Trophoblast cell (in vitro differentiated cells and primary cell): ENCODE measurements at regions not wholly inside any gene's neighbourhood (a gene's known extent, or its start where the extent isn't known, plus 50 kb on each side); places are given as distances from the start of the nearest gene placed in this dataset.

Experiments used
- DNase-seq, 2 donors: peaks; one replicate each; pipeline ENCODE4 v3.0.0-alpha.2; 2016
- H2AFZ ChIP-seq: 2 replicates; pipeline ENCODE4 v1.6.1; 2013; ENCODE audit warnings: low read length, moderate library complexity, mild to moderate bottlenecking; ENCODE audit not compliant: insufficient read depth, poor library complexity
- H2AK5ac ChIP-seq: 2 replicates; pipeline ENCODE4 v1.6.1; 2013; ENCODE audit warnings: mild to moderate bottlenecking, low read length
- H2BK120ac ChIP-seq: 2 replicates; pipeline ENCODE4 v1.6.1; 2013; ENCODE audit warnings: low read length, mild to moderate bottlenecking, moderate library complexity; ENCODE audit not compliant: insufficient read depth, poor library complexity
- H2BK12ac ChIP-seq: 2 replicates; pipeline ENCODE4 v1.6.1; 2013; ENCODE audit warnings: mild to moderate bottlenecking, low read length, moderate library complexity
- H2BK5ac ChIP-seq: 2 replicates; pipeline ENCODE4 v1.6.1; 2013; ENCODE audit warnings: low read length, low read depth, moderate library complexity, mild to moderate bottlenecking; ENCODE audit not compliant: poor library complexity
- H3K14ac ChIP-seq: 2 replicates; pipeline ENCODE4 v1.6.1; 2013; ENCODE audit warnings: mild to moderate bottlenecking, low read length
- H3K18ac ChIP-seq: 2 replicates; pipeline ENCODE4 v1.6.1; 2013; ENCODE audit warnings: mild to moderate bottlenecking, low read length
- H3K23ac ChIP-seq: 2 replicates; pipeline ENCODE4 v1.6.1; 2013; ENCODE audit warnings: low read length
- H3K27ac ChIP-seq: 2 replicates; pipeline ENCODE4 v1.5.1; 2013; ENCODE audit warnings: low read depth, mild to moderate bottlenecking, inconsistent platforms, low read length, moderate library complexity
- H3K27me3 ChIP-seq: 2 replicates; pipeline ENCODE4 v1.6.1; 2013; ENCODE audit warnings: inconsistent platforms, mild to moderate bottlenecking, low read length, moderate library complexity; ENCODE audit not compliant: insufficient read depth
- H3K36me3 ChIP-seq, 2 experiments: 1 replicate in 1 of 2; 2 replicates in 1 of 2; pipeline ENCODE4 v1.6.1; 2013; ENCODE audit warnings: low read length in 2 of 2, mild to moderate bottlenecking in 2 of 2, moderate library complexity in 1 of 2; ENCODE audit not compliant: insufficient read depth in 2 of 2, control insufficient read depth in 1 of 2
- H3K4ac ChIP-seq: 2 replicates; pipeline ENCODE4 v1.6.1; 2013; ENCODE audit warnings: low read depth, mild to moderate bottlenecking, low read length, moderate library complexity
- H3K4me1 ChIP-seq, 2 experiments: 1 replicate in 1 of 2; 2 replicates in 1 of 2; pipeline ENCODE4 v1.6.1; 2013; ENCODE audit warnings: low read length in 2 of 2, mild to moderate bottlenecking in 2 of 2, moderate library complexity in 1 of 2; ENCODE audit not compliant: insufficient read depth in 2 of 2, control insufficient read depth in 1 of 2
- H3K4me2 ChIP-seq: 2 replicates; pipeline ENCODE4 v1.6.1; 2013; ENCODE audit warnings: inconsistent platforms, mild to moderate bottlenecking, low read length, moderate library complexity
- H3K4me3 ChIP-seq: 2 replicates; pipeline ENCODE4 v1.5.1; 2013; ENCODE audit warnings: mild to moderate bottlenecking, low read depth, low read length, inconsistent platforms
- H3K79me1 ChIP-seq: one replicate; pipeline ENCODE4 v1.6.1; 2013; ENCODE audit warnings: low read length
- H3K79me2 ChIP-seq: 2 replicates; pipeline ENCODE4 v1.6.1; 2013; ENCODE audit warnings: low read length, mild to moderate bottlenecking; ENCODE audit not compliant: control insufficient read depth, insufficient read depth, poor library complexity
- H3K9ac ChIP-seq: 2 replicates; pipeline ENCODE4 v1.6.1; 2013; ENCODE audit warnings: mild to moderate bottlenecking, low read length
- H3K9me3 ChIP-seq: 2 replicates; pipeline ENCODE4 v1.6.1; 2013; ENCODE audit warnings: low read depth, mild to moderate bottlenecking, control low read depth, inconsistent platforms, low read length; ENCODE audit not compliant: insufficient read depth
- H4K12ac ChIP-seq: 2 replicates; pipeline ENCODE4 v1.6.1; 2013; ENCODE audit warnings: low read depth, mild to moderate bottlenecking, low read length, moderate library complexity
- H4K8ac ChIP-seq: 2 replicates; pipeline ENCODE4 v1.6.1; 2013; ENCODE audit warnings: low read depth, mild to moderate bottlenecking, low read length, moderate library complexity
- H4K91ac ChIP-seq: one replicate; pipeline ENCODE4 v1.6.1; 2013; ENCODE audit warnings: low read depth, mild to moderate bottlenecking, low read length, moderate library complexity
- WGBS: extraction: QIAGEN DNeasy Blood & Tissue Kit; methylation state at CpG from one replicate; pipeline ENCODE4 v1.1.7; 2013; ENCODE audit warnings: missing lambda C conversion rate; ENCODE audit not compliant: insufficient read length, insufficient coverage; ENCODE audit errors: extremely low coverage; 5-methylcytosine and 5-hydroxymethylcytosine counted together

- H3K4me3 ChIP-seq = no peak overlapping the region
- H3K23ac ChIP-seq = no peak overlapping the region
- WGBS = no CpG with 5 or more reads among the region's 4 CpGs
Observed at GRCh38 chr5:2242539-2242938, 359.8 kb upstream of the IRX4 start.

GRCh38 chr5:2241842-2242241 is 359.1 kb upstream of the IRX4 start:
- Histone ChIP-seq H4K8ac (no peak overlapping the region), H3K4me2 (no peak overlapping the region), H3K27me3 (no peaks in the 10 kb centered on the region), H3K36me3 (no peaks in the 10 kb centered on the region), H2AK5ac (no peak overlapping the region), H3K79me2 (no peaks in the 10 kb centered on the region), H3K9me3 (no peaks in the 10 kb centered on the region), H3K27ac (no peak overlapping the region), H2BK5ac (no peak overlapping the region), H3K9ac (no peak overlapping the region), H2BK12ac (no peak overlapping the region), H3K4ac (no peak overlapping the region), H3K79me1 (no peaks in the 10 kb centered on the region), H4K12ac (no peak overlapping the region), H3K14ac (no peak overlapping the region), H3K18ac (no peak overlapping the region), H3K23ac (no peak overlapping the region), H3K4me3 (no peak overlapping the region), H2BK120ac (no peak overlapping the region), H4K91ac (no peak overlapping the region), H2AFZ (no peak overlapping the region), H3K4me1 (no peaks in the 10 kb centered on the region)
- no CpG with 5 or more reads among the region's 5 CpGs for WGBS
- DNase-seq = no peak

More at GRCh38 chr5:2242539-2242938, 359.8 kb upstream of the IRX4 start:
- H4K12ac ChIP-seq = no peak overlapping the region
- H3K27me3 ChIP-seq = no peaks in the 10 kb centered on the region
- H2AK5ac ChIP-seq = no peak overlapping the region
- no peaks in the 10 kb centered on the region for H3K4me1 ChIP-seq
- H2BK5ac ChIP-seq = no peak overlapping the region
- H2BK120ac ChIP-seq = no peak overlapping the region
- no peak overlapping the region for H3K27ac ChIP-seq
- H3K4ac ChIP-seq = no peak overlapping the region
- H2BK12ac ChIP-seq = no peak overlapping the region
- no peak overlapping the region for H4K91ac ChIP-seq
- no peaks in the 10 kb centered on the region for H3K9me3 ChIP-seq
- DNase-seq = no peak
- H2AFZ ChIP-seq = no peak overlapping the region
- no peak overlapping the region for H4K8ac ChIP-seq
- no peak overlapping the region for H3K14ac ChIP-seq
- H3K9ac ChIP-seq = no peak overlapping the region
- no peak overlapping the region for H3K18ac ChIP-seq
- H3K79me2 ChIP-seq = no peaks in the 10 kb centered on the region
- H3K79me1 ChIP-seq = no peaks in the 10 kb centered on the region
- no peaks in the 10 kb centered on the region for H3K36me3 ChIP-seq
- no peak overlapping the region for H3K4me2 ChIP-seq

GRCh38 chr5:2240118-2240904 is 357.6 kb upstream of the IRX4 start:
- no peaks in the 10 kb centered on the region for H3K36me3 ChIP-seq

GRCh38 chr5:2239201-2239910 is 356.6 kb upstream of the IRX4 start:
- Histone ChIP-seq H3K4me3 (no peak overlapping the region), H3K9ac (no peak overlapping the region), H3K23ac (no peak overlapping the region), H3K36me3 (no peaks in the 10 kb centered on the region), H3K79me2 (no peaks in the 10 kb centered on the region), H3K18ac (no peak overlapping the region), H3K27ac (no peak overlapping the region), H2BK120ac (no peak overlapping the region), H2BK12ac (no peak overlapping the region), H3K4me1 (no peaks in the 10 kb centered on the region), H2AFZ (no peak overlapping the region), H3K27me3 (no peaks in the 10 kb centered on the region), H3K9me3 (no peaks in the 10 kb centered on the region), H3K4ac (no peak overlapping the region), H2AK5ac (no peak overlapping the region), H2BK5ac (no peak overlapping the region), H3K79me1 (no peaks in the 10 kb centered on the region), H3K14ac (no peak overlapping the region), H4K91ac (no peak overlapping the region), H4K8ac (no peak overlapping the region), H3K4me2 (no peak overlapping the region), H4K12ac (no peak overlapping the region)
- no CpG with 5 or more reads among the region's 17 CpGs for WGBS
- DNase-seq = no peak

More at GRCh38 chr5:2240118-2240904, 357.6 kb upstream of the IRX4 start:
- Histone ChIP-seq H2BK5ac (no peak overlapping the region), H3K4me2 (no peak overlapping the region), H3K4me1 (no peaks in the 10 kb centered on the region), H3K27ac (no peak overlapping the region), H3K18ac (no peak overlapping the region), H3K79me2 (no peaks in the 10 kb centered on the region), H4K12ac (no peak overlapping the region), H2AK5ac (no peak overlapping the region), H3K79me1 (no peaks in the 10 kb centered on the region), H3K9me3 (no peaks in the 10 kb centered on the region), H2BK12ac (no peak overlapping the region), H4K91ac (no peak overlapping the region), H3K4me3 (peak overlapping the region; percentile 20), H4K8ac (no peak overlapping the region), H3K4ac (no peak overlapping the region), H2AFZ (no peak overlapping the region), H3K23ac (no peak overlapping the region), H3K27me3 (no peaks in the 10 kb centered on the region), H3K14ac (no peak overlapping the region), H3K9ac (no peak overlapping the region), H2BK120ac (no peak overlapping the region)
- no CpG with 5 or more reads among the region's 16 CpGs for WGBS
- no peak for DNase-seq
